GM18867 (cell line): ENCODE measurements at regions not wholly inside any gene's neighbourhood (a gene's known extent, or its start where the extent isn't known, plus 50 kb on each side); places are given as distances from the start of the nearest gene placed in this dataset.
"Not testable (repeated sequence)": the region's sequence is repeated elsewhere in the genome, so short reads cannot be mapped to it uniquely, and the experiment has no call there.

ENCODE experiments used
- ATAC-seq: cut with Tn5 transposase; IDR thresholded peaks from one replicate; pipeline ENCODE4 v1.9.1; 2021; ENCODE audit warnings: mild to moderate bottlenecking, moderate library complexity; ENCODE audit not compliant: unreplicated experiment

DNA sequence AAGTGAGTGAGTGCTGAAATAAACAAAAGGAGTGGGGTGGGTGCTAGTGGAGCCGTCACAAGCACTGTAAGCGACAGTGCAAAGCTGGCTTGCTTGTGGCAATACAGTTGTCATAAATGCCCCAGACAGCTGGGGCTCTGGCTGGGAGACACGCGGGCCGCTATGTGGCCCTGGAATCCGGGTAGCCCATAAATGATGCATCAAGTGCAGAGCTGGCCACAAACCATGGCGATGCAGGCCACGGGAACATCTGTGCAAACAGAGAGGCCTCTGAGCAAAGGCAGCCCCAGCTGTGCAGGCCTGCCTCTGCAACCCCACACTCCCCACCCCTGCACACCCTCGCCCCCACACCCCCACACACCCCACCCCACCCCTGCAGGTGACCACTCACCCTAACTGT lies 349.2 kb upstream of the ID2 start:
- no peak for ATAC-seq

DNA sequence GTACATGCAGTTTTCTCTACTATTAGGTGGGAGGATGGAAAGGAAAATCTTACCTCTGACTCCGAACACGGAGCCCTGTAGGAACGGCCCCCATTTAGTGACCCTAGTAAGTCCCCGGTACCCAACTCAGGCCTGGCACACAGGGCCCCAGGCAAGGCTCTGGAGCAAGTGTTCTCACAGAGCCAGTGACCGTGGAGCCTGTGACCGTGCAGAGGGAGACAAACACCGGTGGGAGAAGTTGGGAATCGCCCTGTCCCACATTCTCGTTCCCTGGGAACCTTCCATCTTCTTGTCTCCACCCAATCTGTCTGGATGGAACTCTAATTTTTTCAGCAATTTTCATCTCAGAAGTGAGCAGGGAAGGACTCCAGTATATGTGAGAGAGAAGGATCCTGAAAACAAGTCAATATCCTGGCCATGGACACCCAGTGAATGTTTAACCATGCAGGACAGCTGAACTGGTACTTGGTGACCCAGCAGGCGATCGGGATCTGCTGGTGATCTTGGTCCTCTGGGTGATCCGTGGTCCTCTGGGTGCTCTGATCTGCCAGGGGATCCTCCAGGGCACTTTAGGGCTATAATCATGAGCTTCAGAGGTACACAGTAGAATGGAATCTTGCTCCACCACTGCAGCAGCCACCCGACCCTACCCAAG lies 348.6 kb upstream of the ID2 start:
- no peak for ATAC-seq

DNA sequence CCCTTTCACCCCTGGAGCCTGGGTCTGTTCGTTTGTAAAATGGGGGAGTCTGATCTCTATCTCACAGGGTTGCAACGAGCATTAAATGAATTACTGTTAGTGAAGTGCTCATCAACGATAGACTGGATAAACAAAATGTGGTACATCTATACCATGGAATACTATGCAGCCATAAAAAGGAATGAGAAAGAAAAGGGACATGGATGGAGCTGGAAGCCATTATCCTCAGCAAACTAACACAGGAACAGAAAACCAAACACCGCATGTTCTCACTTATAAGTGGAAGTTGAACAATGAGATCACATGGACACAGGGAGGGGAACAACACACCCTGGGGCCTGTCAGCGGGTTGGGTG lies 348.0 kb upstream of the ID2 start:
- not testable (repeated sequence) for ATAC-seq

DNA sequence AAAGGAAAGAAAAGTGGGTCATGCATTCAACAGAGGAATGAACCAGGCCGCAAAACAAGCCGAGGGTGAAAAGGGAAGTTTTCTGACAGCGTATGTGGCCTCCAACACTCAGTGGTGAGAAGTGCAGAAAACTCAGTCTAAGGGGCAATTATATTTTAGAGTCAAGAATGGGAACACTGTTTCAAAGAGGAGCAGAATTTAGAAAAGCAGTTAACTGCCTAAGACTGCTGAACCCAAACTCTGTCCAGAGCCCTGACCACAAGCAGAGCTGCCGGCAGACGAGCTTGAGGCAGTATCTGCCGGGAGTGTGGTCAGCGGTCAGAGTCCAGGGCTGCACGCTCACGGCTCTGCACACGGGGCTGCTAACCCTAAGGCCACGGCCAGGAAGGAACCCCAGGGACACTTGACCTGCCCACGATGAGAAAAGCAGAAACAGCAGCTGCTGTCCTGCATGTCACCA lies 347.0 kb upstream of the ID2 start:
- ATAC-seq: no peak

DNA sequence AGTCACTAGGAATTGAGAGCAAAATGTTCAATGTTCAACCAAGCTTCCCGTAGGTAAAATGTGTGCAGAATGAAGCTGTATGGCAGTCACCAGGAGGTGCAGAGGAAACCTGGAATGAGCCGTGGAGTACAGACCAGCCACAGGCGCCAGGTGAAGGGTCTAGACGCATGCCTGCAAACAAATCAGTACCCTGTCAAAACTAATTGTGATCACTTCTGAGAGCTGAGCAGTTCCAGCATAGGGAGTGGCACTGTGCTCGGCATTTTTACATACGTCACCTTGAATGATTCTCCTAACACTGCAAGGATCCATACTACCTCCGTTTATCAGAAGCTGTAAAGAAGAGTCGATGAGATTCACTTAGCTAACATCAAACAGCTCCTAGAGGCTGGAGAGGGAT lies 346.1 kb upstream of the ID2 start:
- no peak for ATAC-seq

DNA sequence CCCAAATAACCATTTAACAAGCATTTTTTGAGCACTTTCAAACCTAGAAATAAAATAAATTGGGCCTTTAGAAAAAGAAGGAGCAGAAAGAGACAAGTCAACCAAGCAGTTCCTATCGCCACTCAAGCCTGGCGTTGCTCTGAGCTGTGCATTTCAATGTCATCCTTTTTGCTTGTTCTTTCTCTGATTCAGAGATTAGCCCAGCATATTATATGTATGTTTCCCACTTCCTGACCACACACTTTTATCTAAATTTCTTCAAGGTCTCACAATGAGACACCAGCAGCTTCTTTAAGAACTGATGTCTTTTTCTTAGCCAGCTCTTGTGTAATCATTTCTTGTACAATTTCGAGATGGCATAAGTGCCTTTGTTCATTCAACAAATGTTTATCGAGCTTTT lies 344.5 kb upstream of the ID2 start:
- no peak for ATAC-seq

DNA sequence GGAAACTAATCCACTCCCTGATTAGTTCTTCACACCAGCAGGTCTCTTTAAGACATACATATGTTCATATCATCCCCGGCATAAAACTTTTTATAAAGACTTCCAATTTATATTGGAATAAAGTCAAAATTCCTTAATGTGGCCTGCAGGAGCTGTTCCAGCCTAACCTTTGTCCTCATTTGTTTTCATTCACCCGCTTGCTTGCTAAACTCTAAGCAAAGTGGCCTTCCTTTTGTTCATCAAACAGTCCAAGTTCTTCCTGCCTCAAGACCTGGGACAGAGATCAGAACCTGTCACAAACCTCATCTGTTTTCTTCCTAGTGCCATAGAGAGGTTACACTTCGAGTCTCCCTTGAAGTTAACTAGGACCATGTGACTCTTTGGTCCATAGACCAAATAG lies 339.4 kb upstream of the ID2 start:
- no peak for ATAC-seq

DNA sequence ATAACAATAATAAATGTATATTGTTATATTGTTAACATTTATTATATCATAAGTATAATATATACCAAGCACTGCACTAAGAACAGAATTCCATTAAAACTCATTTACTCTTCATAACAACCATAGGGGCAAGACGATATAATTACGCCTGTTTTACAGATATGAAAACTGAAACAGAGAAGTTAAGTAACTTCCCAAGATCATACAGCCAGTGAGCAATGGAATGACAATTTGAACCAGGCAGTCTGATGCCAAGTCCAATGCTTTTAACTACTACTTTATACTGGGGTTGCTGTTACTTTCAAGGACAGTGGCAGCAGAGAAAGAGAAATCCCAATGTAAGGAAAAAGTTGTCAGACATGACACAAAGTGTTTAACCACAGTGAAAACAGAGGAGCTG lies 338.8 kb upstream of the ID2 start:
- ATAC-seq: no peak

DNA sequence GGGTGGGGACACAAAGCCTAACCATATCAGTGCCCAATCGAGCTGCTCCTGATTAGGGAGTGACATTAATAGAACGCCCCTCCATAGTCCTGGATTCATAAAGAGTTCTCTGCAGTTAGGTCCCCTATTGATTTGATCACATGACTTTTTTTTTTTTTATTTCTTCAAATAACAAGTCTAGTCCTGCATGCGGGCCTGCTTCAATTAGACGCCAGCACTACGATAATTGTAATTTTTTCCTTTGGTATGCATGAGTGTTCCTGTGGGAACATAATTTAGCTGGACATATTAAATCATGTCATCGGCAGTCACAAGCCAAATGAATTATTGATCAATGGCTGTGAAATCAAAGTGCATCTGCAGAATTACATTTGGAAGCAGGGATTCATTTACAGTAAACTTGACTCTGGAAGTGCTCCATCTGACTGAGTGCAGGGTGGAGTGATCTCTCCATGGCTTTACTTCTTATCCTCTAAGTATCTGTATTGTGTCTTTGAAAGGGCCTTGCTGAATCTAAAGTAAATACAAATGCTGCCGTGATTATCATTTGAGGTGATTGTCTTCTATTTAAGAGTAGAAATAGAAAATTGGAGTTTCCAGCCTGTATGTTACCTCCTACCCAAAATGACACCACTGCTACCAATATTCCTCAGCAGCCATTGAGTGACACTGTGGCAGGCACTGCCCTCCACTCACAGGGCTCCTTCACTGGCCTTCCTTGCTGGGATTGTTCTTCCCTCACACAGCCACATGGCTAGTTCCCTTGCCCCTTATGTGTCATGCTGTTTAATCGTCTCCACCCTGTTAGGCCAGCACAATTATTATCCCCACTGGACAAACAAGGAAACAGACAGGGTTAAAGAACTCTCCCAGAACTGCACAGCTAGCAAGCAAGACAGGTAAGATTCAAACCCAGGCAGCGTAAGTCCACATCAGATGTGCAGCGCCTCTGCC lies 337.4 kb upstream of the ID2 start:
- no peak for ATAC-seq

DNA sequence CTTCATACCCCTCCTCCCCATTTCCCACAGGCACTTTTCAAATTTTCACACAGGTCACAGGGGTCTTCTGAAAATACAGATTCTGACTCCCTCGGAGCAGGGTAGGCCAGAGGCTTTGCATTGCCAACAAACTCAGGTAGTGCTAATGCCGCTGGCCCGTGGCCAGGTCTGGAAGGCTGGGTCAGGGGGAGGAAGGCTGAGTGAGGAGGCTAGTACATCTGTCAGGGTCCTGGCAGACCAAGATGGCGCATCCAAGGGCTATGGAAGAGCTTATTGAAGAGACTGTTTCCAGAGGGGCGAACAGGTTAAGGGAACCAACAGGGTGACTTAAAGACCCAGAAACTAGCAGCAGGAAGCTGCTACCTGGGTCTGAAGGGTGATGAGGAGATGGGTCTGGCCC lies 336.7 kb upstream of the ID2 start:
- ATAC-seq: no peak

DNA sequence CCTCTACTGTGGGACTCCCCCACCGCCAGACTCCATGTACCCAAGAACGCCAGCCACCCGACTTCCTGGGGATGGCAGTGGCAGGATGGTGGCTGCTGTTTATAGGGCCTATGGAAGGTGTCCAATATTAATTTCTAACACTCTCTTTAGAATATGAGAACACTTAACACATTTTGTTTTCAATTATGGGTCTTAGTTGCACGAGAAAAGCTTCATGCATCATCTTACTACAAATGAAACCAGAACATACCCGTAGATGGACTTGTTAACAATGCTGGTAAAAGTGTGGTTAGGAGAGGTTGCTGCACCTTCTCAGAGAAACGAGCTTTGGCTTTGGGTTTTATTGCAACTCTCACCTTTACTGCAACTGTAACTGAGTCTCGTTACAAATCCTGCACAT lies 335.6 kb upstream of the ID2 start:
- peak; percentile 80 for ATAC-seq

DNA sequence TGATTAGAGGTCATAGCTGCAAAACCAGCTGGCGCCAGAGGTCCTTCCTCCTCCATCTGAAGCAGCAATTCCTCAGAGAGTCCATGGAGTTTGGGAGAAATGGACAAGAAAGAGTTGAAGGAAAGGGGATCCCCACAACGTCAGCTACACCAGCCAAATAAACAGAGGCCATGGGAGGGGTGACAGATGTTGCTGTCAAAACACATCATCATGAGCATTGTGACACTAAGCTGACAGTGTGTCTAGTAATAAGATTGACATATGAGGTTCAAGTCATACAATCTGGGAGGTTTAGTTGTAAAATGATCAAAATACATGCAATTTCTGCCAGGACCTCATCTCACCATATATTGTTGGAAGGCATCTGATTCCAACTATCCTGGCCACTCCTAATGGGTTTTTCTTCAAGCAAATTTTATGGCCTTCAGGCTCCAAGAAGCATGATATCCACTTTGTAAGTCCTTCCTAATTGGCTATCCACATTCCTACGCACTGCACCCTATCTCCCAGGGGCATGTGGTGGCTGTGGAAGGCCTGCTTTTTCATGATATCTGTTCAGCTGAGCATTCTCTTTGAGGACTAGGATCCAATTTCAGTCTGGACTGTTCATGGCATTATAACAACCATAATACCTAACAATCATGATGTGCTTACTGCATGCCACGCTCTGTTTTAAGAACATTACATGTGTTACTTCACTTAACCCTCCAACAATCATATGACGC lies 335.0 kb upstream of the ID2 start:
- no peak for ATAC-seq

DNA sequence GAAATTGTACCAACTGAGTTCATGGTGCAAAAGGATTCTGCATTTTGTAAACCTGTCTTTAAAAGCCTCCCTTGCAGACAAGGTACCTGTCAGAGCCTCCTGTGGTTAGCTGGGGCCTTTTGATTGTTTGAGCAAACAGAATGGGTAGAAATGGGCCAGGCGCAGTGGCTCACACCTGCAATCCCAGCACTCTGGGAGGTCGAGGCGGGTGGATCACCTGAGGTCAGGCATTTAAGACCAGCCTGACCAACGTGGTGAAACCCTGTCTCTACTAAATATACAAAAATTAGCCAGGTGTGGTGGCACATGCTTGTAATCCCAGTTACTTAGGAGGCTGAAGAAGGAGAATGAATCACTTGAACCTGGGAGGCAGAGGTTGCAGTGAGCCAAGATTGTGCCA lies 332.9 kb upstream of the ID2 start:
- ATAC-seq: not testable (repeated sequence)

DNA sequence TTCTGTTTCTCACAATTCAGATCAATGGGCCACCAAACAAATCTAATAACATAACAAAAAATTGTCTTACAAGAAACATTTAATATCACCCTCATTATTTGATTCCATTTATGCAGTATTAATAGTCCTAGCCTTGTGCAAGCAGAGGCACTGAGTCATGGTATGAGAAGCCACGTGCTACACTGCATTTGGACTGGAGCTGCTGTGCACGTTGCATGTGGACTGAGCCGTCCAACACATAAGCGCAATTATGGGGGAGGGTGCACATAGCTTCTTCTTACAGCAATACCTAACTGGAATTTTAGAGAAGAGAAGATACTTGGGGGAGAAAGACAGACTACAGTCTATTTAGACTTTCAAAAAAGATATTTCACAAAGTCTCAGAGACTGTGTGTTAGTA lies 329.6 kb upstream of the ID2 start:
- ATAC-seq: no peak

DNA sequence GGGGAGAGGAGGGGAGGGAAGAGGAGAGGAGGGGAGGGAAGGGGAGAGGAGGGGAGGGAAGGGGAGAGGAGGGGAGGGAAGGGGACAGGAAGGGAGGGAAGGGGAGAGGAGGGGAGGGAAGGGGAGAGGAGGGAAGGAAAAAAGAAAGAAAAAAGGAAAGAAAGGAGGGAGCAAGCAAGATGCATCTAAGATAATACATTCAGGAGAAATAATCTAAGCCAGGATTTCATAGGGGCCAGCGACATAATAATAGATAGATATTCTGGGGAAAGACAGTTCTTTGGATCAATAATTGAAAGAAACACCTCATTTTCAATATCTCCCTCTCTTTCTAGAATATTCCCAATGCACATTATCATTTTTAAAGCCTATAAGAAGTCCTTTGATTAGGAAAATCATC lies 328.9 kb upstream of the ID2 start:
- no peak for ATAC-seq

DNA sequence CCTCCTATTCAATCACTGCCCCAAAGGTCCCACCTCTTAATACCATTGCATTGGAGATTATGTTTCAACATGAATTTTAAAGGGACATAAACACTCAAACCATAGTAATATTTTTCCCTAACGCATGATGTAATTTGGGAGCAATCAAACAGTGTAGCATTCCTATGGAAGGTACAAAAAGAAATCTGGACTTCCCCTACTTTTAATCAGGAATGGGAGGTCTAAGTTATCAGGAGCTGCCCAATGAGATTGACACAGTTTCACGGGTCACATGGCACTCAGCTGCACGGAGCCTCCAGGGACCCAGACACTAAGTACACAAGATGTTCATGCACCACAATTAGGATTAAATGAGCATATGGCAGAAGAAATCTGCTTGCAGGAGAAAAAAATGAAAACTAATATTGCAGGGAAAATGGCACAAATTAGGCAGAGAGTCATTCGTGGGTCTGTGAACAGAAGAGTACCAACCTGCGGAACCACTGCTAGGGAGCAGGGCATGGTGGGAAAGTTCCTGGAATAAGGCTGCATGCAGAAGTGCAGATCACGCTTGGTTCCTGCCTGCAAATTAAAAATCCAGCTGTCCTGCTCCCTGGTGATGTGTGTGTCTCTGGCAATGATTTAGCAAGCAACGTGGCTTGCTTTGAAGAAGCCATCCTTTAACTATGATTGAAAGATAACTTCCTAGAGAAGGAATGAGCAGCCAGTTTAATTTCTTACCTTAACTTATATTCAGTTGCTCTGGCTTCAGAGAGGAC lies 326.6 kb upstream of the ID2 start:
- ATAC-seq: no peak

DNA sequence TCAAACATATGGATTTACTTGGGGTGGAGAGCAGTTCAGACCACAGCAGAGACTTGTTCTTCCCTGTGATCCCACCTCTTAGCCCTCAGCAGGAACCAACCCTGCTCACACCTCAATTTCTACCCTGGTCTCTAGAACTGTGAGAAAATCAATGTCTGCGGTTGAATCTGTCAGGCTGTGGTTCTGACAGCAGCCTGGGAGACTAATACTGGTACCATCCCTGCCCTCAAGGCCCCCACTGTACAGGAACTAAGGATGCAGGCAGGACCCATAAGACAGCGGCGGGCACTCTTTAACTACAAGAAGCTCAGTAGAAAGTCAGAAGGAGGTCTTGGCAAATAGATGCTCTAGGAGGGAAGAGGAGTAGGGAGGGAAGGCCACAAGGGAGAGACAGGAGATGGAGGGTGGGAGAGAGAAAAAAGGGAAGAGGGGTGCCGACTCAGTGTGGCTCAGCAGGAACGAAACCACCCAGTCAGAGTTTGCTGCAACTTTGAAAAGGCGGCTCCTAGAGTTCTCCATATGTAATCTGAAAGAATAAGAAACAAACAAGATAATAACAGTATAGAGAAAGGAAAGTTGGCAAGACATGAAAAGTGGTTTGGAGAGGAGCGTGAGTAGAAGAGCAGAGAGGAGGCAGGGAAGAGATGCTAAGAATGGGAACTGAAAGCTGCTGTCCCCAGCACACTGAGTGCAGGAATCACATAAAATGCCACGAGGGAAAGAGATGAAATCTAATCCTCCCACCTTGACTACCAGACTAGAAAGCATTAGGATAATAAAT lies 323.9 kb upstream of the ID2 start:
- no peak for ATAC-seq

DNA sequence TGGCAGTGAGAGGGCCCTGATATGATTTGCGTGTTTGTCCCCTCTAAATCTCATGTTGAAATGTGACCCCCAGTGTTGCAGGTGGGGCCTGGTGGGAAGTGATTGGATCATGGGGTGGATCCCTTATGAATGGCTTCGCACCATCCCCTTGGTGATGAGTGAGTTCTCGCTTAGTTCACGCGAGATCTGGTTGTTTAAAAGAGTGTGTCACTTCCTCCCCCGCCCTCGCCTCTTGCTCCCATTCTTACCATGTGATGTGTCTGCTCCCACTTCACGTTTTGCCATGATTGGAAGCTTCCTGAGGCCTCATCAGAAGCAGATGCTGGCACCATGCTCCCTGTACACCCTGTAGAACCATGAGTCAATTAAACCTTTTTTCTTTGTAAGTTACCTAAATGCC lies 319.9 kb upstream of the ID2 start:
- no peak for ATAC-seq

DNA sequence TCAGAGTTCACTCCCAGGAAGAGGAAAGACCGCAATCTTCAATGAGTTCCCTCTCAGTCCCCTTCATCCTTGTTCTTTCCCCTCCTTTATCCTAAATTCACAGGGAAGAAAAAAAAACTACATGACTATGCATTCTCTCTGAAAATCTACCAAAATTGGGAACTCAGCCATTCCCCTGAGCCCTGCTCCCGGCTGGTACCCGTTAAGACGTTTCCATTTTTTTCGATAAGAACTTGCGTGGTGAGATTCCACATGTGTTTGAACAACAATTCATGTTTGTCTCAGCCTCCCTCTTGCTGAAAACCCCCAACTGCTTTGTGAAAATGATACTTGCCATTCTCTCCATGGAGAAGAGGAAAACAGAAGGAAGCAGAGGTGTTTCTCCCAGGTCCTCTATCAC lies 318.7 kb upstream of the ID2 start:
- ATAC-seq: no peak

DNA sequence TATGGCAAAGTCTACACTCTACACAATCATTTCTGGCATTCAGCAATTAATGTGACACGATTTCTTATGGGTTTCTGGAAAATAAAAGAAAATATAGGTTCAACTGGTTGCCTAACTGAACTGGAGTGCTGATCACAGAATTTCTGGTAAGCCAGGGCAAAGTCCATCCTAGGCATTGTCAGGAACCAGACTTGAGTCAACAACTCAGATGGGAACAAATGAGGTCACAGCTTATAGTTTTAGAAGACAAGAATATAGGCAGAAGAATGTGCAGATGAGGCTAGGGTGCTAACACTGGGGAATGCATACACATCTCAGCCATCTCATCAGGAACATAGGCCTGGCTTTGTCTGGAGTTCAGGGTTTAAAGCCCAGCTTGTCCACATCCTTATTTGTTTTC lies 317.2 kb upstream of the ID2 start:
- no peak for ATAC-seq
